Limb (tissue), 2 donors: ENCODE measurements at regions not wholly inside any gene's neighbourhood (a gene's known extent, or its start where the extent isn't known, plus 50 kb on each side); places are given as distances from the start of the nearest gene placed in this dataset.
"Not testable (repeated sequence)": the region's sequence is repeated elsewhere in the genome, so short reads cannot be mapped to it uniquely, and the experiment has no call there.

Source experiments
- DNase-seq, 2 donors: peaks; one replicate each; pipeline ENCODE4 v3.0.0-alpha.2; 2016; ENCODE audit errors: extremely low spot score in 2 of 2

- no peak for DNase-seq
Measured at GRCh38 chr5:112570708-112571444, 151.8 kb upstream of the EPB41L4A start.

- DNase-seq, result no peak
Measured at GRCh38 chr5:112573441-112573840, 154.4 kb upstream of the EPB41L4A start.

GRCh38 chr5:112574536-112574935 is 155.5 kb upstream of the EPB41L4A start:
- DNase-seq, result no peak

DNA sequence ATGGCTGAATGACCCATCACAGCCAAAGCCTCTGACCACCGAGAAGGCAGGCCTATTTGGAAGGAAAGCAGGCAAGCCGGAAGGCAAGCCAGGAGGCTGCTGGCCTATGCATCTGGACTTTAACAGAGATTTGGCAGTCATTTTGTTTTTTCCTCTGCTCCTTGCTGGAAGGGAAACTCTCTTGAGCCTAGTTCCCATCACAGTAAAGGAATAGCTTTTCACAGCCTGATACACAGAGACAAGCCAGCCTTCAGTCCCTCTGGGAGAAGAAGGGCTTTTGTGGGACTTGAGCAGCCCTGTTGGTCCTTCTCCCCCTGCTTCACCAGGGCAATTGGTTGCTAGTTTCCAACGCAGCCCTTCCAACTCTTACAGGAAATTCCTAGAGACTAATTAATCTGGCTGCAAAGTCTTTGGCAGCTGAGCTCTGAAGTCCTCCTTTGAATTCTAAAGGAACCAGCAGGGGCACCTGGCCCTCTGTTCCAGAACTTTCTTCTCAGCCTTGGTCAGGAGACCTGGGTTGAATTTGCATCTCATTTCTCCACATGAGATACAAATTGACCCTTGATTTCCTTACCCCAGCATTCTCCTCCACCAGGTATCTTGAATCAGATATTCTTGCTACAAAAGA is 157.3 kb upstream of the EPB41L4A start:
- DNase-seq, result peak in 1 of 2 donors; percentile 12

- no peak for DNase-seq
Measured at GRCh38 chr5:112579599-112580170, 158.0 kb upstream of the APC start.

- DNase-seq, result no peak
Measured at GRCh38 chr5:112581811-112582320, 155.8 kb upstream of the APC start.

DNA sequence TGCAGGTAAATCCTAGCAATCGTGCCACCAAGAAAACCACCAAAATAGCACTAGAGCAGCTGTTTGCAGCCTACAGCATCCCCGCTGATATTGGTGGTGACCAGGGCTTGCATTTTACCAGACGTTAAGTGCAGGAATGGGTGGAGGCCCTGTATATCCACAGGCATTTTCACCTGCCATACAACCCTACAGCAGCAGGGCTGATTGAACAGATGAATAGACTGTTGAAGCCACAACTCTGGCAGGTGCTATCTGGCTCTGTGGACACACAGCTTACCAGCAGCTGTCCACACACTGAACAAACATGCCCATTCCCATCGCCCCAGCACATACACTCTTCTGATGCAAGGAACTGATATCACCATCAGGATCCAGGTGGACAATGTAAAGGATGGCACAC is 154.5 kb upstream of the APC start:
- DNase-seq, result no peak

DNA sequence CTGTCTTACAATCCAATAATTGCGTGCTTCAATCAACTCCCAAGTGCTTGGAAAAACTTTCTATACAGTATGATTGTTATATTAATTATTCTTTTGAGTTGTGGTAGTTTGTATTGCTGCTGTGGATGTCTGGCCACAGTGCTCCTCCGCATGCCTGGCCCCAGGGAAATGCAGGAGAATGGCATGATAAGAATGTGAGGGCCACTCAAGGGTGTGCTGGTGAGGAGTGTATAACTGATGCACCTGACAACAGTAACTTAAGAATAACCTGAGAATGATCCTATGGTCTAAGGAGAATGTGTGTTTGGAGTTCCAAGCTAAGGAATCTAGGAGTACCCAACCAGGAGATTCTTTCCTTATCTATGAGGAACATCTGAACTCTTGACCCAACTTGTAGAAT is 152.9 kb upstream of the APC start:
- no peak for DNase-seq

- no peak for DNase-seq
Measured at GRCh38 chr5:112586596-112587062, 151.1 kb upstream of the APC start.

- not testable (repeated sequence) for DNase-seq
Measured at GRCh38 chr5:112590858-112591257, 146.8 kb upstream of the APC start.

DNA sequence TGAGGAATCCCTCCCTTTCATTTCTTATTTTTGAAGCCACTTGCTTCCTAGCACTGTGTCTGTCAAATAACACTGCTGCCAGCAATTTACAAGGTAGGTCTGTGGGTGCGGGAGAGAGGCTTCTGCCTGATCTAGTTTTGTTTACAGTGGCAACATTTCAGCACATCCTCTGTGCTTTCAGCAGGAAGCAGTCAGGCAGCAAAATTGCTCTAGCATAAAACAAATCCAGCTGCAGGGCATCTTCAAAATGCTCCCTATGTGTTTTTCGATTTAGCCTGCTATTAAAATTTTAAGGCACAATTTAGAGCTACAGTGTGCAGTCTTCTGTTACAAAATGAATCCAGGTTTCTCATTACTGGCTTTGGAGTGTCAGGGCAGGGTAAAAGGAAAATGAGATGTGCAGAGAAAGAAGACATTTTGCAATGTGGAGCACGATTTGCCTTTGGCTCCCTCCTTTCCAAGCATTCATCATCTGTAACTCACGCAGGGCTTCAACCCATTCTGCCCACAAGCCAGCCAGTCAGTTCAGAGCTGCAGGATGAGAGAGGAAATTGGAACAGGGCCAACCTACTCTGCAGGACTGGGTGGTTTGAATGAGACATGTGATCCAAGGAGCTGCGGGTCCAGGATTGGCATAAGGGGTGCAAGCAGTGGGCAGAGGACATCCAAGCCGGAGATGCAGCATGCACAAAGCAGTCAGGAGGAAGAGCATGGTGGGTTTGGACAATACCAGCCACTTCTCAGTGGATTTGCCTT is 143.4 kb upstream of the APC start:
- DNase-seq, result peak in 1 of 2 donors; percentile 4

DNA sequence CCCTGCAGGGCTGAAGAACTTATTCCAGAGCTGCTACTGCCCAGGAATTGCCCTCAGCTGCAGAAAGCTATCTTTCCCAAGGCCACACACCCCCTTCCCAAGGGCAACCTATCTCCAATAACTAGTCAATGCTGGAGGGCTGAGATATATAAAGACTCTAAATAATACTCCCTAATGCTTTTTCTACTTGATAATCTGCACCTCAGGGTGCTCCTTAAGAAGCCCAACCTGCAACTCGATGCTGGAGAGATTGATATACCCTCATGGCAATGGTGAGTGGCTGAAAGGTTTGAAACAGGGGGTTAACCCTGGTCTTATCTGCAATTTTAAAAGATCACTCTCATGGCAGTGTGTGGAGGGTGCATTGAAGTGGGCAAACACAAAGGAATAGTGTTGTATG is 142.7 kb upstream of the APC start:
- DNase-seq, result no peak

DNA sequence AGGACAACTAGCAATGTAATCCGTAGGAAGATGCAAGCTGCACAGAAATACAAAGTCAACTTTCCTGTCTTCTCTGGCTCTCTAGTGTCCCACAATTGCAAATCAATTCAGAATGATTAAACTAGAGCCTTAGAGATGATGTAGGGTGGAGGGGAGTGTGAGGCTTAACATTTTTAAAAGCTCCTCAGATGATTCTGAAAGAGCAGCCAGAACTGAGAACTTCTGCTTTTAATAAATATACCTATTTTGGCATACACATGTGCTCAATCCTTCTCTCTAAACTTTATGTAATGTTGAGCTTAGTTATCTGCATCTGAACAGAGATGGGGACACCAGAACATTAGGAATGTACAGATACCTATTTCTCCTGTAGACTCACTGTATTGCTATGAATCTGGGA is 139.9 kb upstream of the APC start:
- no peak for DNase-seq

DNA sequence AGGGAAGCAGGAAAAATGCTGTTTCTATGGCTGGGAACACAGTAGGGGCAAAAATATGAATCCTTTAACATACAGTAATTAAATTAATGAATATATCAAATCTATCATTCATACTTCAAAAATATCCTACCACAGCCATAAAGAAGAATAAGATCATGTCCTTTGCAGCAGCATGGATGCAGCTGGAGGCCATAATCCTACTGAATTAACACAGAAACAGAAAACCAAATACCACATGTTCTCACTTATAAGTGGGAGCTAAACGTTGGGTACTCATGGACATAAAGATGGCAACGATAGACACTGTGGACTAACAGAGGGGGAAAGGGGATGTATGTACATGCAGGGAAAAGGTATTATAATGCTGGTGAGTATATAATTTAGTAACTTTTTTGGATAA is 137.2 kb upstream of the APC start:
- not testable (repeated sequence) for DNase-seq

DNA sequence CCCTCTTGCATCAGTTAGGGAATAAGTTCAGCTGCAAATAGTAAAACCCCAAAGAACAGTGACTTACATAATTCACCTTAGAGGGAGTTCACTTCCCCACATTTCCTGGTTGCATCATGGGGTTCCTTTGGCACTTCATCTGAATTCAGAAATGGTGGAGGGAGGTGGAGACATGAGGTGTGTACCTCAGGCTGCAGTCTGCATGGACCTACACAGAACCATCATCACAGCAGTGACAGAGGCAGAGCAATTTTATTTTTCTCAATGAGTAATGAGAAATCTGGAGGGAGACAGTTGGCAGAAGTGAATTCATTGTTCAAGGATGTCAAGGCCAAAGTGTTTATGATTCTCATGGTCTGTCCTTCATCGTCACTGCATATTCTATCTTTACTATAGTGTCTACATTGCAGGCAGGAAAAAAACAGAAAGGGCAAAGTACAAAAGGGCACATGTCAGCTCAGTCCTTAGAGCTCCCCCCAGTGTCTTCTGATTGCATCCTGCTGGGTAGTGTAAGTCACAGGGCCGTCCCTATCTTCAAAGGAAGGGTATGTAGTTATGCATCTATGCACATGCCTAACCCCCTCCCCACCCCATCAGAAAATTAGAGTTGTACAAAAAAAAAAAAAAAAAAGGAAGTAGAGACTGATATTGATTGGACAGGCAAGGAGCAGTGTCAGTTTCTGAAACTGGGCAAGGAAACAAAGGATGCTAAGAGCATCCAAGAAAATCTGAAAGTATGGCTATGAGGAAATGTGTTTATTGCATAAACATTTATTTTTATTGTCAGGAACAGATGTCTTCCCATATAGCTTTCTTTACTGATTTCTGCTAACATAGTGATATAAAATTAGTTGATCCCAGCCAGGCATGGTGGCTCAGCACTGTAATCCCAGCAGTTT is 132.7 kb upstream of the APC start:
- no peak for DNase-seq

DNA sequence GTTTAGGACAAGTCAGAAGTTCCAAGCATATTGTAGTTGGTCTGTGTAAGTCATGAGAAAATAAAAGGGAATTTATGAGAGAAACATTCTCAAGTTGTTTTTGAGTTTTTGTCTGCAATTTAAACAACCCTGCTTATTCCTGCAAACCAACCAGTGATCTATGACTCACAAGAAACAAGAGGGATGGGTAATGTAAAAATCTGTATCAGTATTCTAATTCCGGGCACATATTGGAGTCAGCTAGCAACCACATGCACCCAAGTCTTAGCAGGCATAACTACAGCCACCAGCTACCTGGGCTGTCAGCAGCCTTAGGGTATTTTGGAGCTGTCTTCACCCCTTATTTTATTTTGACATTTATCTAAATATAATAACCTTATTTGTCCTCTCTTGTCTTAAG is 128.7 kb upstream of the APC start:
- DNase-seq, result no peak

GRCh38 chr5:112612663-112613062 is 125.0 kb upstream of the APC start:
- no peak for DNase-seq

- DNase-seq, result no peak
Measured at GRCh38 chr5:112614285-112614684, 123.4 kb upstream of the APC start.

GRCh38 chr5:112614986-112615385 is 122.7 kb upstream of the APC start:
- no peak for DNase-seq

DNA sequence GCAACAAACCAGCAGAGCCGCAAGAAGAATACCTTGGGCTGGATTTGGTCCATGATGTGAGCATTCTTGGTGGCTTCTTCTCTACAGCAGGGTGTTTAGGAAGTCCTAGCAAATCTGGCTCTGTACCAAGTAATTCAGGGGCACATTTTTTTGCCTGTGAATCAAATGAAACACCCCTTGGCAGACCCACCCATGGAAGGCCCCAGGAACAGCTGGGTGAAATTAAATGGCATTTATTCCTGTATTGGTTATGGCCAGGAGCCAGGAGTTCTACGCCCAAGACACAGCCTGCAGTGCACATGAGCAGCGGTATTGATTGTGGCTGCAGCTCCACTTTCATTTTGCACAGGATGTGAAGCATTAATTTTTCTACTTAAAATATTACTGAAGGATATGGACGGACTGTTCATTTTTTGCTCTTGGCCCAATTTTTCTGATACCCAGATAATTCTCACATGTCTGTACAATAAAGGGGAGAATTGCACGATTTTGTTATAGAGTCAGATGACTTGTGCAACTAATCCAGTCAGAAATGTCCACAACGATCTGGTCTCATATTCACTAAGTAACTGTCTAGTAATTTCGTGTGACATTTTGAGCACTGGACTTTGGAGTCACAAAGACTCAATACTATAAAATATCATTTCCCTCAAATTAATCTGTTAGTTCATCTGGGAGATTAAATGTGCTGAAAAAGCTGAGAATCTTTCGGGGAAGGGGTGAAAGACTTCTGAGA is 120.7 kb upstream of the APC start:
- peak in 1 of 2 donors; percentile 47 for DNase-seq
